ENCODE measurements at regions not wholly inside any gene's neighbourhood (a gene's known extent, or its start where the extent isn't known, plus 50 kb on each side); places are given as distances from the start of the nearest gene placed in this dataset.

GRCh38 chr15:36265422-36265821, 314.0 kb upstream of the CDIN1 start:
- no peaks in the 10 kb centered on the region for H3K9me3 ChIP-seq (ENCODE audit: control insufficient read depth, insufficient read depth, low read depth, low read length)
- H3K79me2 ChIP-seq (ENCODE audit: control insufficient read depth, insufficient read depth, low read length): no peaks in the 10 kb centered on the region
- H3K9ac ChIP-seq (ENCODE audit: insufficient read depth, low read length): no peak overlapping the region
- no peak overlapping the region for H3K27ac ChIP-seq (ENCODE audit: insufficient read depth, low read length)
- no peaks in the 10 kb centered on the region for H4K20me1 ChIP-seq (ENCODE audit: control insufficient read depth, extremely low read depth, insufficient read depth, low read length)
- no peak for DNase-seq (ENCODE audit: low read depth in 2 of 2)
- H3K4me1 ChIP-seq (ENCODE audit: control insufficient read depth, extremely low read depth, insufficient read depth, low read length): no peaks in the 10 kb centered on the region
- H3K27me3 ChIP-seq (ENCODE audit: control insufficient read depth, insufficient read depth, low read length): no peaks in the 10 kb centered on the region
- no peak overlapping the region for H3K4me2 ChIP-seq (ENCODE audit: extremely low read depth, insufficient read depth, low read length)
- H3K36me3 ChIP-seq (ENCODE audit: control insufficient read depth, insufficient read depth, low read length): no peaks in the 10 kb centered on the region
- H2AFZ ChIP-seq (ENCODE audit: low read length): no peak overlapping the region
- TF ChIP-seq EZH2 (IDR thresholded peaks at IDR 0.05; ENCODE audit: low read length, missing control alignments): no peak
- TF ChIP-seq CTCF (conservative IDR thresholded peaks at IDR 0.05 in 1 of 2, IDR thresholded peaks at IDR 0.05 in 1 of 2; ENCODE audit: low read depth in 1 of 2, low read length in 2 of 2): no peak
- H3K4me3 ChIP-seq (replicated peaks in 1 of 4; ENCODE audit: control extremely low read depth in 1 of 4, insufficient read depth in 1 of 4, low read depth in 3 of 4, low read length in 4 of 4): no peak overlapping the region

GRCh38 chr15:36271048-36271447, 308.4 kb upstream of the CDIN1 start:
- no peak overlapping the region for H2AFZ ChIP-seq (ENCODE audit: low read length)
- H4K20me1 ChIP-seq (ENCODE audit: control insufficient read depth, extremely low read depth, insufficient read depth, low read length): no peaks in the 10 kb centered on the region
- no peak overlapping the region for H3K27ac ChIP-seq (ENCODE audit: insufficient read depth, low read length)
- H3K9ac ChIP-seq (ENCODE audit: insufficient read depth, low read length): no peak overlapping the region
- no peaks in the 10 kb centered on the region for H3K4me1 ChIP-seq (ENCODE audit: control insufficient read depth, extremely low read depth, insufficient read depth, low read length)
- no peak overlapping the region for H3K4me3 ChIP-seq (replicated peaks in 1 of 4; ENCODE audit: control extremely low read depth in 1 of 4, insufficient read depth in 1 of 4, low read depth in 3 of 4, low read length in 4 of 4)
- DNase-seq (ENCODE audit: low read depth in 2 of 2): no peak
- no peak overlapping the region for H3K4me2 ChIP-seq (ENCODE audit: extremely low read depth, insufficient read depth, low read length)
- H3K79me2 ChIP-seq (ENCODE audit: control insufficient read depth, insufficient read depth, low read length): no peaks in the 10 kb centered on the region
- H3K27me3 ChIP-seq (ENCODE audit: control insufficient read depth, insufficient read depth, low read length): no peaks in the 10 kb centered on the region
- no peaks in the 10 kb centered on the region for H3K9me3 ChIP-seq (ENCODE audit: control insufficient read depth, insufficient read depth, low read depth, low read length)
- TF ChIP-seq EZH2 (IDR thresholded peaks at IDR 0.05; ENCODE audit: low read length, missing control alignments): no peak
- no peak for TF ChIP-seq CTCF (conservative IDR thresholded peaks at IDR 0.05 in 1 of 2, IDR thresholded peaks at IDR 0.05 in 1 of 2; ENCODE audit: low read depth in 1 of 2, low read length in 2 of 2)
- H3K36me3 ChIP-seq (ENCODE audit: control insufficient read depth, insufficient read depth, low read length): no peaks in the 10 kb centered on the region

- no peaks in the 10 kb centered on the region for H3K27me3 ChIP-seq (ENCODE audit: control insufficient read depth, insufficient read depth, low read length)
- H4K20me1 ChIP-seq (ENCODE audit: control insufficient read depth, extremely low read depth, insufficient read depth, low read length): no peaks in the 10 kb centered on the region
- H2AFZ ChIP-seq (ENCODE audit: low read length): no peak overlapping the region
- H3K9me3 ChIP-seq (ENCODE audit: control insufficient read depth, insufficient read depth, low read depth, low read length): no peaks in the 10 kb centered on the region
- no peak for TF ChIP-seq CTCF (conservative IDR thresholded peaks at IDR 0.05 in 1 of 2, IDR thresholded peaks at IDR 0.05 in 1 of 2; ENCODE audit: low read depth in 1 of 2, low read length in 2 of 2)
- no peak for TF ChIP-seq EZH2 (IDR thresholded peaks at IDR 0.05; ENCODE audit: low read length, missing control alignments)
- H3K36me3 ChIP-seq (ENCODE audit: control insufficient read depth, insufficient read depth, low read length): no peaks in the 10 kb centered on the region
- H3K4me1 ChIP-seq (ENCODE audit: control insufficient read depth, extremely low read depth, insufficient read depth, low read length): no peaks in the 10 kb centered on the region
- H3K79me2 ChIP-seq (ENCODE audit: control insufficient read depth, insufficient read depth, low read length): no peaks in the 10 kb centered on the region
- no peak overlapping the region for H3K9ac ChIP-seq (ENCODE audit: insufficient read depth, low read length)
- no peak overlapping the region for H3K4me3 ChIP-seq (replicated peaks in 1 of 4; ENCODE audit: control extremely low read depth in 1 of 4, insufficient read depth in 1 of 4, low read depth in 3 of 4, low read length in 4 of 4)
- no peak for DNase-seq (ENCODE audit: low read depth in 2 of 2)
- H3K4me2 ChIP-seq (ENCODE audit: extremely low read depth, insufficient read depth, low read length): no peak overlapping the region
- no peak overlapping the region for H3K27ac ChIP-seq (ENCODE audit: insufficient read depth, low read length)
These were observed 303.8 kb upstream of the CDIN1 start for GRCh38 chr15:36275656-36276055.
